ENCODE measurements at regions not wholly inside any gene's neighbourhood (a gene's known extent, or its start where the extent isn't known, plus 50 kb on each side); places are given as distances from the start of the nearest gene placed in this dataset.
"Not testable (repeated sequence)": the region's sequence is repeated elsewhere in the genome, so short reads cannot be mapped to it uniquely, and the experiment has no call there.

GRCh38 chr3:66633402-66634381 is 132.9 kb upstream of the LRIG1 start:
- DNase-seq, result no peak

- no peak for DNase-seq
These were observed 137.9 kb upstream of the LRIG1 start for GRCh38 chr3:66638717-66639116.

GRCh38 chr3:66639809-66640356 is 139.1 kb upstream of the LRIG1 start:
- DNase-seq, result no peak

GRCh38 chr3:66642019-66642418 is 141.2 kb upstream of the LRIG1 start:
- no peak for DNase-seq

GRCh38 chr3:66642484-66642883 is 141.7 kb upstream of the LRIG1 start:
- no peak for DNase-seq

- no peak for DNase-seq
These were observed 143.7 kb upstream of the LRIG1 start for GRCh38 chr3:66644549-66644948.

- DNase-seq, result no peak
These were observed 148.2 kb upstream of the LRIG1 start for GRCh38 chr3:66648975-66649374.

- DNase-seq, result not testable (repeated sequence)
These were observed 150.7 kb upstream of the LRIG1 start for GRCh38 chr3:66651520-66651919.

- DNase-seq, result not testable (repeated sequence)
These were observed 151.3 kb upstream of the LRIG1 start for GRCh38 chr3:66652100-66652499.

GRCh38 chr3:66655044-66655443 is 154.2 kb upstream of the LRIG1 start:
- no peak for DNase-seq

GRCh38 chr3:66655671-66656070 is 154.8 kb upstream of the LRIG1 start:
- no peak for DNase-seq

- no peak for DNase-seq
These were observed 155.8 kb upstream of the LRIG1 start for GRCh38 chr3:66656609-66657008.

- DNase-seq, result no peak
These were observed 158.2 kb upstream of the LRIG1 start for GRCh38 chr3:66659056-66659455.

GRCh38 chr3:66661628-66662027 is 160.8 kb upstream of the LRIG1 start:
- DNase-seq, result no peak

- no peak for DNase-seq
These were observed 162.1 kb upstream of the LRIG1 start for GRCh38 chr3:66662894-66663293.

GRCh38 chr3:66665021-66665695 is 164.3 kb upstream of the LRIG1 start:
- DNase-seq, result no peak

- no peak for DNase-seq
These were observed 165.5 kb upstream of the LRIG1 start for GRCh38 chr3:66666362-66666761.

GRCh38 chr3:66667263-66667662 is 166.4 kb upstream of the LRIG1 start:
- DNase-seq, result no peak

- DNase-seq, result no peak
These were observed 170.5 kb upstream of the LRIG1 start for GRCh38 chr3:66671291-66671690.

- no peak for DNase-seq
These were observed 172.0 kb upstream of the LRIG1 start for GRCh38 chr3:66672830-66673229.

GRCh38 chr3:66673293-66673692 is 172.5 kb upstream of the LRIG1 start:
- no peak for DNase-seq

GRCh38 chr3:66675366-66675765 is 174.5 kb upstream of the LRIG1 start:
- DNase-seq, result no peak

GRCh38 chr3:66692042-66692765 is 191.4 kb upstream of the LRIG1 start:
- no peak for DNase-seq

All from activated CD4-positive, alpha-beta T cell treated with anti-CD3 and anti-CD28 coated beads, Interleukin-2, amount 50 U/mL, for 1 hour (primary cell).